ENCODE measurements at regions not wholly inside any gene's neighbourhood (a gene's known extent, or its start where the extent isn't known, plus 50 kb on each side); places are given as distances from the start of the nearest gene placed in this dataset.
"Not testable (repeated sequence)": the region's sequence is repeated elsewhere in the genome, so short reads cannot be mapped to it uniquely, and the experiment has no call there.

DNA sequence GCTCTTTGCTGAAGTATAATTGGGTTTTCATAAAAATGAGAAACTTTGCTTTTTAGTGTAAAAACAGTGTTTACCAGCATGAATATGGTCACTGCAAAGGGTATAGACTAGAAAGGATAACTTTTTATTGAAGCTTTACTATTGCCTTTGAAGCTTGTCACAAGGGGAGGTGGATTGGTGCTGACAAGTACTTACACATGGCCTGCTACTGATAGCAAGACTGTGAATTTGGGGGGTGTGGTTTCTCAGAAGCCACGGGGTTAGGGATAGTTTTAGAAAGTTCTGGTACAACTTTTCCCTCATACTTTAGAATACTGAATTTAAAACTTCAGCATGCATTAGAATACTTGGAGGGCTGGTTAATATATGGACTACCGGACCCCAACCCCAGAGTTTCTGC is 294.1 kb downstream of the SOCS6 start:
- no peaks in the 10 kb centered on the region for H3K27me3 Mint-ChIP-seq
- POLR2A ChIA-PET: no interaction called here

DNA sequence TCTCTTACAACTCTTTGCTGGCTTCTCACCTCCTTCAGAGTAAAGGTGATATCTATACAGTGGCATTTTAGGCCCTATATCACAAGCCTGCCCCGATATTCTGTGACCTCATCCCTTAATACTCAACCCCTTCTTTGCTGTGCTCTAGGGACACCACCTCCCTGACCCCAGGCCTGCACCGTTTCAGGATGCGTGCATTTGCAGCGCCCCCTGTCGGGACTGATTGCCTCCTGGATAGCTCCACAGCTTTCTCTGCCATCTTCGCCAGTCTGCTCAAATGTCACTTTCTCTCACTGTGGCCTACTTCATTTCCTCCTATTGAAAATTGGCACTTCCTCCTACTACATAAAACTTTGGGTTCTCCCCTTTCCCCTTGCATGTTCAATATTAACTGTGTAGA is 289.6 kb downstream of the SOCS6 start:
- no peaks in the 10 kb centered on the region for H3K4me1 ChIP-seq (ENCODE audit: control insufficient read depth in 2 of 2, insufficient read depth in 2 of 2, low read length in 2 of 2)
- no peak overlapping the region for H3K27ac ChIP-seq (ENCODE audit: low read depth, low read length)
- no peaks in the 10 kb centered on the region for H3K27me3 ChIP-seq (ENCODE audit: control insufficient read depth in 2 of 2, insufficient read depth in 2 of 2, low read length in 2 of 2)
- H3K36me3 ChIP-seq (ENCODE audit: control insufficient read depth in 2 of 3, insufficient read depth in 3 of 3, low read length in 3 of 3): no peaks in the 10 kb centered on the region
- no peaks in the 10 kb centered on the region for H3K27me3 Mint-ChIP-seq
- H3K9me3 ChIP-seq (ENCODE audit: control insufficient read depth in 2 of 3, low read length in 3 of 3): no peaks in the 10 kb centered on the region
- DNase-seq (no peak), ATAC-seq (no peak)
- no peaks in the 10 kb centered on the region for H3K36me3 Mint-ChIP-seq
- ChIA-PET POLR2A (no interaction called here), CTCF (no interaction called here)
- H3K9me3 Mint-ChIP-seq: peaks cover 0 to 7% (median 4%) of the 10 kb centered on the region in 11 donors
- peaks cover 0 to 8% (median 0%) of the 10 kb centered on the region in 7 donors for H3K4me1 Mint-ChIP-seq
- intact Hi-C loops (cut with micrococcal nuclease): no loop called here
- H3K27ac Mint-ChIP-seq: no peak overlapping the region
- H3K4me3 ChIP-seq (ENCODE audit: low read length): no peak overlapping the region
- H3K4me3 Mint-ChIP-seq: no peak overlapping the region

More for the DNA sequence above, 294.1 kb downstream of the SOCS6 start:
- intact Hi-C loops (cut with micrococcal nuclease): no loop called here
- H3K9me3 ChIP-seq (ENCODE audit: control insufficient read depth in 2 of 3, low read length in 3 of 3): peaks cover 0 to 10% (median 0%) of the 10 kb centered on the region in 3 experiments
- peaks cover 0 to 21% (median 12%) of the 10 kb centered on the region in 5 donors for H3K36me3 Mint-ChIP-seq
- no peak overlapping the region for H3K4me3 Mint-ChIP-seq
- H3K4me1 ChIP-seq (ENCODE audit: control insufficient read depth in 2 of 2, insufficient read depth in 2 of 2, low read length in 2 of 2): no peaks in the 10 kb centered on the region
- peaks cover 0 to 40% (median 20%) of the 10 kb centered on the region in 11 donors for H3K9me3 Mint-ChIP-seq
- H3K36me3 ChIP-seq (ENCODE audit: control insufficient read depth in 2 of 3, insufficient read depth in 3 of 3, low read length in 3 of 3): no peaks in the 10 kb centered on the region
- DNase-seq: no peak
- no peak overlapping the region for H3K27ac ChIP-seq (ENCODE audit: low read depth, low read length)
- no peak for ATAC-seq
- H3K4me1 Mint-ChIP-seq: peaks cover 0 to 8% (median 0%) of the 10 kb centered on the region in 7 donors
- H3K27ac Mint-ChIP-seq: no peak overlapping the region
- no peak overlapping the region for H3K4me3 ChIP-seq (ENCODE audit: low read length)
- H3K27me3 ChIP-seq (ENCODE audit: control insufficient read depth in 2 of 2, insufficient read depth in 2 of 2, low read length in 2 of 2): no peaks in the 10 kb centered on the region
- CTCF ChIA-PET: no interaction called here

DNA sequence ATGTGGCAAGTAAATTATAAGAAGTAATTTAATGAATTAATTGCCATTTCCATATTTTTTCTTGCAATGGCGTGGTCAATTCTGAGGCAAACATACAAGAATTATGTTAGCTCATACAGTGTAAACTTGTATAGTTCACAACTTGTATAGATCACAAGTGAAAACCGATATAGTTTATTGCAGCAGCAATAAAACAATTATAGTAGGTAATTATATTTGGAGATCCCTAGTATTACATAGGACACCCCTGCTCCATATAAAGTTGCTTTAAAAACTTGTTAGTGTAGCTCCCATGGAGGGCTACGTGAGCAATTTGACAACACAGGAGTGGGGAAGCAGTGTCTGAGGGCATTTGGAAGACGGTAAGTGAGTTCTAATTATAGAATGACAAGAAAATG is 288.2 kb downstream of the SOCS6 start:
- CTCF ChIA-PET: interaction anchor here (0.6 kb wide), 1 partner anchor 96 kb away, joined by 3 read pairs; no protein-coding TSS in a partner anchor
- DNase-seq: no peak

DNA sequence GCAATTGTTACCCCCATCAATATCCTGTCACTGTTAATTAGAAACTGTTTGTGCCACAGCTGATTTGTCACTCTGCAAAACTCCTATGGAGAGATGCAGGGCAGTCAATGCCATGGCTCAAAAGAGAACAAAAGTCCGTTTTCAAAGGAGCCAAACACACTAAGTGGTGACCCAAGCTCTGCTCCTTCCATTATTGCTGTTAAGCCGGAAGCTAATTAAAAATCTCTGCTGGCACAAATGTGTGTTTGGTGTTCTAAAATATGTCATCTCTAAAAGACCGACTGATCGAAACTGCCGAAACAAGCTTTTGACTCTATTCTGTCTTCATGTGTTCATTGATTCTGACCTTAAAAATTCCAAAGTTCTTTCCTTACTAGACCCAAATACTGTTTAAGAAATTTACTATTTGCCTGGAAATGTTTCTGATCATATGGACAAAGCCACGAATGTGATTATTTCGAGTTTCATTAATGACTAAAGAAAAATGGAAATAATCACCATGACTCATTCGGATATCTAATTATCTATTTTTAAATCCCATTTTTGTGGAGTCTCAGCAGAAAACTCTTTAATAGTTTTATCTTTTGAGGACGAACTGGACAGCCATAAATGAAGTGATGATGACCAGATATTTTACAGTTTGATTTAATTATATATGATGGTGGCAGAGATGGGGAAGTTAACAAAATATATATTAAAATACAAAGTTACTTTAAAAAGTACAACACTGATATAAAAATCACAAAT is 287.6 kb downstream of the SOCS6 start:
- no peaks in the 10 kb centered on the region for H3K4me1 ChIP-seq (ENCODE audit: control insufficient read depth in 2 of 2, insufficient read depth in 2 of 2, low read length in 2 of 2)
- no peak overlapping the region for H3K4me3 ChIP-seq (ENCODE audit: low read length)
- H3K27me3 Mint-ChIP-seq: no peaks in the 10 kb centered on the region
- H3K9me3 ChIP-seq (ENCODE audit: control insufficient read depth in 2 of 3, low read length in 3 of 3): no peaks in the 10 kb centered on the region
- H3K4me3 Mint-ChIP-seq: no peak overlapping the region
- peaks cover 0 to 8% (median 0%) of the 10 kb centered on the region in 7 donors for H3K4me1 Mint-ChIP-seq
- H3K9me3 Mint-ChIP-seq: peaks cover 0 to 10% (median 4%) of the 10 kb centered on the region in 11 donors
- POLR2A ChIA-PET: interaction anchor here (1.2 kb wide), 1 partner anchor 17 kb away, joined by 4 read pairs; no protein-coding TSS in a partner anchor
- H3K27ac Mint-ChIP-seq: no peak overlapping the region
- intact Hi-C loops (cut with micrococcal nuclease): no loop called here
- CTCF ChIA-PET: no interaction called here
- no peak for ATAC-seq
- H3K27me3 ChIP-seq (ENCODE audit: control insufficient read depth in 2 of 2, insufficient read depth in 2 of 2, low read length in 2 of 2): no peaks in the 10 kb centered on the region
- DNase-seq: no peak
- no peaks in the 10 kb centered on the region for H3K36me3 ChIP-seq (ENCODE audit: control insufficient read depth in 2 of 3, insufficient read depth in 3 of 3, low read length in 3 of 3)
- H3K27ac ChIP-seq (ENCODE audit: low read depth, low read length): no peak overlapping the region
- H3K36me3 Mint-ChIP-seq: no peaks in the 10 kb centered on the region

More for the DNA sequence above, 288.2 kb downstream of the SOCS6 start:
- intact Hi-C loops (cut with micrococcal nuclease): no loop called here
- Histone ChIP-seq H3K36me3 (ENCODE audit: control insufficient read depth in 2 of 3, insufficient read depth in 3 of 3, low read length in 3 of 3) (no peaks in the 10 kb centered on the region), H3K27ac (ENCODE audit: low read depth, low read length) (no peak overlapping the region), H3K4me3 (ENCODE audit: low read length) (no peak overlapping the region), H3K27me3 (ENCODE audit: control insufficient read depth in 2 of 2, insufficient read depth in 2 of 2, low read length in 2 of 2) (no peaks in the 10 kb centered on the region), H3K9me3 (ENCODE audit: control insufficient read depth in 2 of 3, low read length in 3 of 3) (no peaks in the 10 kb centered on the region), H3K4me1 (ENCODE audit: control insufficient read depth in 2 of 2, insufficient read depth in 2 of 2, low read length in 2 of 2) (no peaks in the 10 kb centered on the region)
- H3K27me3 Mint-ChIP-seq: no peaks in the 10 kb centered on the region
- no peak overlapping the region for H3K4me3 Mint-ChIP-seq
- peaks cover 0 to 10% (median 4%) of the 10 kb centered on the region in 11 donors for H3K9me3 Mint-ChIP-seq
- no peak overlapping the region for H3K27ac Mint-ChIP-seq
- POLR2A ChIA-PET: no interaction called here
- peaks cover 0 to 8% (median 0%) of the 10 kb centered on the region in 7 donors for H3K4me1 Mint-ChIP-seq
- ATAC-seq: no peak
- H3K36me3 Mint-ChIP-seq: no peaks in the 10 kb centered on the region

- H3K36me3 ChIP-seq (ENCODE audit: control insufficient read depth in 2 of 3, insufficient read depth in 3 of 3, low read length in 3 of 3); H3K4me3 Mint-ChIP-seq; CTCF ChIA-PET; H3K27me3 ChIP-seq (ENCODE audit: control insufficient read depth in 2 of 2, insufficient read depth in 2 of 2, low read length in 2 of 2); ATAC-seq; H3K4me3 ChIP-seq (ENCODE audit: low read length); H3K4me1 Mint-ChIP-seq; DNase-seq; H3K9me3 ChIP-seq (ENCODE audit: control insufficient read depth in 2 of 3, low read length in 3 of 3); H3K4me1 ChIP-seq (ENCODE audit: control insufficient read depth in 2 of 2, insufficient read depth in 2 of 2, low read length in 2 of 2); H3K27ac ChIP-seq (ENCODE audit: low read depth, low read length); intact Hi-C loops (cut with micrococcal nuclease); H3K36me3 Mint-ChIP-seq; H3K27ac Mint-ChIP-seq; H3K27me3 Mint-ChIP-seq: not testable (repeated sequence)
- H3K9me3 Mint-ChIP-seq: peaks cover 0 to 10% (median 4%) of the 10 kb centered on the region in 11 donors
- POLR2A ChIA-PET: interaction anchor here (1.2 kb wide), 1 partner anchor 18 kb away, joined by 4 read pairs; no protein-coding TSS in a partner anchor
Measured at GRCh38 chr18:70574951-70575350, 286.1 kb downstream of the SOCS6 start.

DNA sequence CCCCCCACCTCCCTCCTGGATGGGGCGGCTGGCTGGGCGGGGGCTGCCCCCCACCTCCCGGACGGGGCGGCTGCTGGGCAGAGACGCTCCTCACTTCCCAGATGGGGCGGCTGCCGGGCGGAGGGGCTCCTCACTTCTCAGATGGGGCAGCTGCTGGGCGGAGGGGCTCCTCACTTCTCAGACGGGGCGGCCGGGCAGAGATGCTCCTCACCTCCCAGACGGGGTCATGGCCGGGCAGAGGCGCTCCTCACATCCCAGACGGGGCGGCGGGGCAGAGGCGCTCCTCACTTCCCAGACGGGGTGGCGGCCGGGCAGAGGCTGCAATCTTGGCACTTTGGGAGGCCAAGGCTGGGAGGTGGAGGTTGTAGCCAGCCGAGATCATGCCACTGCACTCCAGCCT is 280.8 kb downstream of the SOCS6 start:
- H3K27ac ChIP-seq (ENCODE audit: low read depth, low read length); POLR2A ChIA-PET; H3K9me3 ChIP-seq (ENCODE audit: control insufficient read depth in 2 of 3, low read length in 3 of 3); ATAC-seq; DNase-seq; H3K36me3 ChIP-seq (ENCODE audit: control insufficient read depth in 2 of 3, insufficient read depth in 3 of 3, low read length in 3 of 3); H3K27ac Mint-ChIP-seq; H3K4me1 Mint-ChIP-seq; H3K4me3 Mint-ChIP-seq; H3K4me3 ChIP-seq (ENCODE audit: low read length); CTCF ChIA-PET; H3K4me1 ChIP-seq (ENCODE audit: control insufficient read depth in 2 of 2, insufficient read depth in 2 of 2, low read length in 2 of 2); H3K27me3 Mint-ChIP-seq; intact Hi-C loops (cut with micrococcal nuclease); H3K27me3 ChIP-seq (ENCODE audit: control insufficient read depth in 2 of 2, insufficient read depth in 2 of 2, low read length in 2 of 2); H3K9me3 Mint-ChIP-seq; H3K36me3 Mint-ChIP-seq: not testable (repeated sequence)

- Mint-ChIP-seq H3K9me3 (peaks cover 0 to 6% (median 0%) of the 10 kb centered on the region in 11 donors), H3K4me3 (no peak overlapping the region), H3K27ac (no peak overlapping the region), H3K4me1 (peaks cover 0 to 18% (median 5%) of the 10 kb centered on the region in 7 donors), H3K27me3 (no peaks in the 10 kb centered on the region), H3K36me3 (peaks cover 0 to 7% (median 0%) of the 10 kb centered on the region in 5 donors)
- no peak for DNase-seq
- ChIA-PET CTCF (no interaction called here), POLR2A (no interaction called here)
- Histone ChIP-seq H3K27me3 (ENCODE audit: control insufficient read depth in 2 of 2, insufficient read depth in 2 of 2, low read length in 2 of 2) (no peaks in the 10 kb centered on the region), H3K4me1 (ENCODE audit: control insufficient read depth in 2 of 2, insufficient read depth in 2 of 2, low read length in 2 of 2) (peaks cover 0 to 7% of the 10 kb centered on the region in 2 donors), H3K4me3 (ENCODE audit: low read length) (no peak overlapping the region), H3K27ac (ENCODE audit: low read depth, low read length) (no peak overlapping the region), H3K36me3 (ENCODE audit: control insufficient read depth in 2 of 3, insufficient read depth in 3 of 3, low read length in 3 of 3) (no peaks in the 10 kb centered on the region), H3K9me3 (ENCODE audit: control insufficient read depth in 2 of 3, low read length in 3 of 3) (no peaks in the 10 kb centered on the region)
- intact Hi-C loops (cut with micrococcal nuclease): no loop called here
- no peak for ATAC-seq
Measured at GRCh38 chr18:70559446-70559845, 270.6 kb downstream of the SOCS6 start.

All from naive thymus-derived CD4-positive, alpha-beta T cell (primary cell).